Esophagus (tissue), 2 donors: ENCODE measurements at regions not wholly inside any gene's neighbourhood (a gene's known extent, or its start where the extent isn't known, plus 50 kb on each side); places are given as distances from the start of the nearest gene placed in this dataset.
A peak's percentile ranks its signal among the peaks of the same experiment; 100 is the strongest.

Experiments
- H3K27ac ChIP-seq, 2 donors: one replicate each; pipeline ENCODE4 v1.5.1; 2013; ENCODE audit warnings: low read depth in 2 of 2, mild to moderate bottlenecking in 2 of 2, inconsistent platforms in 1 of 2, low read length in 1 of 2, moderate library complexity in 1 of 2
- H3K27me3 ChIP-seq, 2 donors: one replicate each; pipeline ENCODE4 v1.6.1; 2013; ENCODE audit warnings: low read length in 2 of 2, control low read depth in 1 of 2, mild to moderate bottlenecking in 1 of 2; ENCODE audit not compliant: insufficient read depth in 2 of 2, control insufficient read depth in 1 of 2
- H3K36me3 ChIP-seq, 2 donors: one replicate each; pipeline ENCODE4 v1.6.1; 2013; ENCODE audit warnings: low read length in 1 of 2; ENCODE audit not compliant: control insufficient read depth in 2 of 2, insufficient read depth in 2 of 2
- H3K4me1 ChIP-seq, 2 donors: one replicate each; pipeline ENCODE4 v1.6.1; 2013; ENCODE audit warnings: low read length in 1 of 2; ENCODE audit not compliant: control insufficient read depth in 2 of 2, insufficient read depth in 2 of 2
- H3K4me3 ChIP-seq, 2 donors: one replicate each; pipeline ENCODE4 v1.5.1; 2013; ENCODE audit warnings: low read length in 2 of 2, mild to moderate bottlenecking in 2 of 2, low read depth in 1 of 2, moderate library complexity in 1 of 2
- H3K9me3 ChIP-seq, 2 donors: one replicate each; pipeline ENCODE4 v1.6.1; 2013; ENCODE audit warnings: mild to moderate bottlenecking in 2 of 2, low read depth in 1 of 2, low read length in 1 of 2, moderate library complexity in 1 of 2; ENCODE audit not compliant: control insufficient read depth in 2 of 2, insufficient read depth in 1 of 2
- WGBS, 2 donors: extraction: QIAGEN DNeasy Blood & Tissue Kit; methylation state at CpG; one replicate each; pipeline ENCODE4 v1.1.7; 2013; 5-methylcytosine and 5-hydroxymethylcytosine counted together
- donor health status: healthy with polysubstance abuse.
- donor health status: Bipolar disorder and iron deficiency.

GRCh38 chr7:7118822-7119221, 63.5 kb upstream of the C1GALT1 start:
- no peaks in the 10 kb centered on the region for H3K4me1 ChIP-seq
- no peak overlapping the region for H3K27ac ChIP-seq
- 50 to 52% methylated on average over 2 of the region's 2 CpGs for WGBS, 2 donors
- H3K27me3 ChIP-seq, result no peaks in the 10 kb centered on the region
- H3K4me3 ChIP-seq, result no peak overlapping the region
- no peaks in the 10 kb centered on the region for H3K36me3 ChIP-seq
- no peaks in the 10 kb centered on the region for H3K9me3 ChIP-seq

GRCh38 chr7:7119729-7120128, 62.6 kb upstream of the C1GALT1 start:
- Histone ChIP-seq H3K4me3 (no peak overlapping the region), H3K4me1 (no peaks in the 10 kb centered on the region)

GRCh38 chr7:7122033-7122478, 60.3 kb upstream of the C1GALT1 start:
- Histone ChIP-seq H3K4me3 (no peak overlapping the region), H3K36me3 (no peaks in the 10 kb centered on the region), H3K27ac (no peak overlapping the region), H3K4me1 (no peaks in the 10 kb centered on the region), H3K9me3 (no peaks in the 10 kb centered on the region), H3K27me3 (no peaks in the 10 kb centered on the region)
- WGBS, 2 donors, result 31 to 47% methylated on average over 4 of the region's 4 CpGs

More at GRCh38 chr7:7119729-7120128, 62.6 kb upstream of the C1GALT1 start:
- no peaks in the 10 kb centered on the region for H3K27me3 ChIP-seq
- no peaks in the 10 kb centered on the region for H3K36me3 ChIP-seq
- H3K27ac ChIP-seq, result no peak overlapping the region
- H3K9me3 ChIP-seq, result no peaks in the 10 kb centered on the region

- H3K27me3 ChIP-seq, result no peaks in the 10 kb centered on the region
- no peaks in the 10 kb centered on the region for H3K9me3 ChIP-seq
- no peaks in the 10 kb centered on the region for H3K36me3 ChIP-seq
- H3K4me1 ChIP-seq, result no peaks in the 10 kb centered on the region
- no peak overlapping the region for H3K4me3 ChIP-seq
- peak overlapping the region; percentile 34 to 78 for H3K27ac ChIP-seq
- WGBS, 2 donors, result 33 to 43% methylated on average over 4 of the region's 4 CpGs
These were observed 59.6 kb upstream of the C1GALT1 start for GRCh38 chr7:7122701-7123281.

- no peaks in the 10 kb centered on the region for H3K36me3 ChIP-seq
- no peaks in the 10 kb centered on the region for H3K4me1 ChIP-seq
- H3K27me3 ChIP-seq, result no peaks in the 10 kb centered on the region
- H3K9me3 ChIP-seq, result no peaks in the 10 kb centered on the region
- no peak overlapping the region for H3K4me3 ChIP-seq
- 88 to 92% methylated on average over 2 of the region's 2 CpGs for WGBS, 2 donors
- no peak overlapping the region for H3K27ac ChIP-seq
These were observed 56.4 kb upstream of the C1GALT1 start for GRCh38 chr7:7125963-7126362.

GRCh38 chr7:7127773-7128172, 54.6 kb upstream of the C1GALT1 start:
- no peak overlapping the region for H3K27ac ChIP-seq
- no peaks in the 10 kb centered on the region for H3K27me3 ChIP-seq
- H3K4me3 ChIP-seq, result no peak overlapping the region
- H3K36me3 ChIP-seq, result no peaks in the 10 kb centered on the region
- no peaks in the 10 kb centered on the region for H3K4me1 ChIP-seq
- WGBS, 2 donors, result 90 to 91% methylated on average over 1 of the region's 1 CpG
- no peaks in the 10 kb centered on the region for H3K9me3 ChIP-seq

- 85 to 92% methylated on average over 3 of the region's 3 CpGs for WGBS, 2 donors
- no peaks in the 10 kb centered on the region for H3K36me3 ChIP-seq
- no peak overlapping the region for H3K27ac ChIP-seq
- no peak overlapping the region for H3K4me3 ChIP-seq
- H3K4me1 ChIP-seq, result no peaks in the 10 kb centered on the region
- H3K9me3 ChIP-seq, result no peaks in the 10 kb centered on the region
- no peaks in the 10 kb centered on the region for H3K27me3 ChIP-seq
These were observed 53.0 kb upstream of the C1GALT1 start for GRCh38 chr7:7129381-7129780.

- Histone ChIP-seq H3K27me3 (no peaks in the 10 kb centered on the region), H3K9me3 (no peaks in the 10 kb centered on the region), H3K36me3 (no peaks in the 10 kb centered on the region), H3K4me3 (no peak overlapping the region), H3K4me1 (no peaks in the 10 kb centered on the region), H3K27ac (no peak overlapping the region)
- WGBS, 2 donors, result 75 to 84% methylated on average over 1 of the region's 1 CpG
These were observed 51.1 kb upstream of the C1GALT1 start for GRCh38 chr7:7131273-7131672.
